Upper lobe of right lung (tissue), 1 donor: ENCODE measurements at regions not wholly inside any gene's neighbourhood (a gene's known extent, or its start where the extent isn't known, plus 50 kb on each side); places are given as distances from the start of the nearest gene placed in this dataset.

ENCODE experiments used
- ATAC-seq: fragments of 200-7000 bp; cut with Tn5 transposase; one replicate; pipeline ENCODE4 v1.9.1; 2020; ENCODE audit warnings: mild to moderate bottlenecking, moderate library complexity
- DNase-seq: peaks from one replicate; pipeline ENCODE4 v3.0.0-alpha.2; 2020
- H3K27ac ChIP-seq: fragments of 200-600 bp; one replicate; pipeline ENCODE4 v1.8.0; 2022
- H3K27me3 ChIP-seq: fragments of 200-600 bp; one replicate; pipeline ENCODE4 v1.8.0; 2022; ENCODE audit warnings: mild to moderate bottlenecking
- H3K36me3 ChIP-seq: fragments of 200-600 bp; one replicate; pipeline ENCODE4 v1.8.0; 2022
- H3K4me1 ChIP-seq: fragments of 200-600 bp; one replicate; pipeline ENCODE4 v1.8.0; 2022
- H3K4me3 ChIP-seq: fragments of 200-600 bp; one replicate; pipeline ENCODE4 v1.8.0; 2022; ENCODE audit warnings: mild to moderate bottlenecking
- H3K9me3 ChIP-seq: fragments of 200-600 bp; one replicate; pipeline ENCODE4 v1.8.0; 2022
- CTCF ChIP-seq: fragments of 200-600 bp; IDR thresholded peaks from one replicate; pipeline ENCODE4 v1.8.0; 2022; ENCODE audit warnings: antibody characterized with exemption
- intact Hi-C: fragments of 100-400 bp; cut with DNase I; formaldehyde crosslinking; loops from one replicate; pipeline ENCODE4 v1.11.0; 2022
- donor health status: DM: no; HTN: yes; CAD: no; lungs with severe emphysema.

- H3K9me3 ChIP-seq, result no peaks in the 10 kb centered on the region
- DNase-seq, result no peak
- ATAC-seq, result no peak
- no peaks in the 10 kb centered on the region for H3K36me3 ChIP-seq
- H3K27me3 ChIP-seq, result no peaks in the 10 kb centered on the region
- no peaks in the 10 kb centered on the region for H3K4me1 ChIP-seq
- no peak for TF ChIP-seq CTCF
- H3K4me3 ChIP-seq, result no peak overlapping the region
- intact Hi-C loops, result no loop called here
- H3K27ac ChIP-seq, result no peak overlapping the region
Observed at GRCh38 chr7:45511721-45512597, 62.2 kb upstream of the ADCY1 start.

GRCh38 chr7:45514944-45515343 lies 59.2 kb upstream of the ADCY1 start:
- Histone ChIP-seq H3K9me3 (no peaks in the 10 kb centered on the region), H3K4me3 (no peak overlapping the region), H3K27me3 (no peaks in the 10 kb centered on the region), H3K27ac (no peak overlapping the region), H3K36me3 (no peaks in the 10 kb centered on the region), H3K4me1 (no peaks in the 10 kb centered on the region)
- TF ChIP-seq CTCF, result no peak
- intact Hi-C loops, result no loop called here
- ATAC-seq (no peak), DNase-seq (no peak)

- Histone ChIP-seq H3K4me1 (no peaks in the 10 kb centered on the region), H3K36me3 (no peaks in the 10 kb centered on the region), H3K9me3 (no peaks in the 10 kb centered on the region), H3K27ac (no peak overlapping the region), H3K27me3 (no peaks in the 10 kb centered on the region), H3K4me3 (no peak overlapping the region)
- intact Hi-C loops, result no loop called here
- TF ChIP-seq CTCF, result no peak
- DNase-seq (no peak), ATAC-seq (no peak)
Observed at GRCh38 chr7:45515346-45515745, 58.8 kb upstream of the ADCY1 start.
